GM12892 (cell line): ENCODE measurements at regions not wholly inside any gene's neighbourhood (a gene's known extent, or its start where the extent isn't known, plus 50 kb on each side); places are given as distances from the start of the nearest gene placed in this dataset.

ENCODE experiments used
- DNase-seq: peaks from one replicate; pipeline ENCODE4 v3.0.0; 2011; ENCODE audit not compliant: insufficient read length
- FAIRE-seq: peaks from 2 replicates; lab custom pipeline; 2011; peaks lifted over from hg19 to GRCh38; lab: Jason Lieb, UNC
- POLR2A ChIP-seq: IDR thresholded peaks from 2 replicates; pipeline ENCODE4 v1.6.1; 2011; ENCODE audit warnings: low read depth, low read length, control low read depth
- POLR2AphosphoS5 ChIP-seq: IDR thresholded peaks from 2 replicates; pipeline ENCODE4 v1.6.1; 2011; ENCODE audit warnings: low read depth, low read length, control low read depth
- TAF1 ChIP-seq: IDR thresholded peaks from 2 replicates; pipeline ENCODE4 v1.6.1; 2011; ENCODE audit warnings: low read depth, mild to moderate bottlenecking, control low read depth, low read length, borderline replicate concordance

DNA sequence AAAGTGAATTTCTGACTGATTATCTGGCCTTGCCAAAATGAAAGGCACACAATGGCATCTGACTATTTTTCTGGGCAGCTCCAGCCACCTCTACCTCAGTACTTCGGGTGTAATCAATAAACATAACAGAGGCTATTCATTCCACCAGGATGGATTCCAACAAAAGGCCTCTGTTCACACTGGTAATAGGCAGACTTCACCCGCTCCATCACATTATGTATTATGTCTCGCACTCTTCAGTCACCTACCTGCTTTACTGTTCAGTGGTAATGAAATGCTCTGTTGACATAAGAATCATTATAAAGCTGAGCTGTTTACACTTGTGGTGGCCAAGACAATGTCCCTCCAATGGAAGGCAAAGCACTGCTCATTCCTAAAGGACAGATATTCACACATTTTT, 1333.7 kb upstream of the WWC1 start:
- FAIRE-seq (no peak), DNase-seq (no peak)
- TF ChIP-seq POLR2A: no peak
- no peak for TF ChIP-seq TAF1
- no peak for TF ChIP-seq POLR2AphosphoS5

DNA sequence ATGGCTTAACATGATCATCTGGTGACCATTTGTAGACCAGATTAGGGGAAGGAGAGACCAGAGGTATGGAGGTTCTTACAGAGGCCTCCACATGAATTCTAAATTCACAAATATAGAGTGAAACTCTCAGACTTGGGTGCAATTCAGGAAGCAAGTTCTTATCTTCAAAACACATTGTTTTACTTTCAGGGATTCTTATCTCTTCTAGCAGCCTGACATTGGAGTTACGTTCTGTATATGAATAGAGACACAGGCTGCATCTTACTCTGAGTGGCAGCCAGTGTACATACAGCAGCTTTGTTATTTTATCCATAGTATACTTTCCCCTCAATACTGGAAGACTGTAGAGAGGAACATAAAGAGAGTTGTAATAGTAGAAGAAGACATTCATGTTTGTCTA, 1331.7 kb upstream of the WWC1 start:
- DNase-seq: no peak
- TF ChIP-seq POLR2AphosphoS5 (no peak), TAF1 (no peak), POLR2A (no peak)

DNA sequence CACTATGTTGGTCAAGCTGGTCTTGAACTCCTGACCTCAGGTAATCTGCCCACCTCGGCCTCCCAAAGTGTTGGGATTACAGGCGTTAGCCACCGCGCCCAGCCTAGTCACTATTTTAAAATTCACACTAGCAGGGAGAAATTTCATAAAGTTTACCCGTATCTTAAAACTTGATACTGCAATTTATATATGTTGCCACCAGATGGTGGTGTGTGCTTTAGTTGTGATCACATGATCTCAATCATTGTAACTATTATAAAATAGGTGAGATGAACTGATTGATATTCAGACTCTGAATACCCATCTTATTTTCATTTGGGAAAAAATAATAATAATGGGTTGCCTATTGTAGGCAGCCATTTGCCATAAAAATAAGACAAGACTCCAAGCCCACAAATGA, 1330.4 kb upstream of the WWC1 start:
- TF ChIP-seq POLR2AphosphoS5 (no peak), POLR2A (no peak), TAF1 (no peak)
- FAIRE-seq (no peak), DNase-seq (no peak)

More for the DNA sequence above, 1331.7 kb upstream of the WWC1 start:
- FAIRE-seq: no peak

DNA sequence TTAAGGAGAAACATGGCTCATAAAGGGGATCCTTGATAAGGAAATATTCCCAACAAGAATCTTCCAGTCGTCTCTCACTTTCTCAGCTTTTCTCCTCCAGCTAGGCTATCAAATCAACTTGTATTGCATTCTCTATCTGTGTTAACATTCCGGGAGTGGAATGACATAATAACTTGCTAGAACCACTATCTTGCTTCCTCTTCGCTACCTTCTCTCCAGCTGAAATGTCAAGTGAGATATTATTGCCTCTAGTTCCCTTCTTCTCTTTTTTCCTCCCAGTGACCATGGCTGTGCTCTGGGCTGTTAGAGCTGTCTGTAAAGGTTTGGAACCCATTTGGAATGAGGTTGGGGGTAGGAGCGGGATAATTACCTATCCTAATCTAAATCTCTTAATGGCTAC, 1329.5 kb upstream of the WWC1 start:
- FAIRE-seq: no peak
- TF ChIP-seq TAF1 (no peak), POLR2AphosphoS5 (no peak), POLR2A (no peak)

DNA sequence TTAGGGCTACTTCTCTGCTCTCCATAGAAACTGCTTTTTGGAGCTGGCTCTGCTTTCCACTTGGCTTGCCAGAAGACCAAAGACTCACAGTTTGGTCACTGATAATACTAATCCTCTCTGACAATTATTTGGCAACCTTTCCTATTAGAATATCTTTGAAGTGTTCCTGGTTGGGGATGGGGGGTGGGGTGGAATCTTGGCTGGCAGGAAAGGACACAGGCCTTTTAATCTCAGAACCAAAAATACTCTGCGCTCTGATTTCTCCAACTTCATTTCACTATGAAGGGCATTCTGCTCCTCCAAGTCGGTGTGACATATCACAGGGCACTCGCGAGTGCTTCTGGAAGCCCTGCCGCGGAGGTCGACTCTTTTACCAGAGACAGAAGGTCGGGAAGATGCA, 1329.0 kb upstream of the WWC1 start:
- TF ChIP-seq POLR2A: no peak
- TF ChIP-seq POLR2AphosphoS5: no peak
- TF ChIP-seq TAF1: no peak
- DNase-seq (no peak), FAIRE-seq (no peak)

More for the DNA sequence above, 1329.5 kb upstream of the WWC1 start:
- no peak for DNase-seq

DNA sequence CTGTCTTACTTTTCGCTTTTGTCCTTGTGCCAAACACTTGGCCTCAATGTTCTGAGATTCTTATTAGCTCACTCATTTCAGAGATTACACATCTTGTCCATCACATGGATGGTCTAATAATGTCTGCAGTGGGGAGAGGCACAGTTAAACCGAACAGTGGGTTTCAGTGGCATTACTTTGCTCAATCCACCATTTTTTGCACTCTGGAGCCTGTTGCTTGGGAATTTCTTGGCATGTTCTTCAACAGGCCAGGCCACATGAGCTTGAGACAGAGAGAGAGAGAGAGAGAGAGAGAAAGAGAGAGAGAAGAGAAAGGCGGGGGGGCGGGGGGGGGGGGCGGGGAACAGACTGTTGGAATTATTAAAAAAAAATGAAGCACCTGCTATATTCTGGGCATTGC, 1327.8 kb upstream of the WWC1 start:
- DNase-seq: no peak
- no peak for FAIRE-seq
- TF ChIP-seq POLR2A (no peak), TAF1 (no peak), POLR2AphosphoS5 (no peak)

DNA sequence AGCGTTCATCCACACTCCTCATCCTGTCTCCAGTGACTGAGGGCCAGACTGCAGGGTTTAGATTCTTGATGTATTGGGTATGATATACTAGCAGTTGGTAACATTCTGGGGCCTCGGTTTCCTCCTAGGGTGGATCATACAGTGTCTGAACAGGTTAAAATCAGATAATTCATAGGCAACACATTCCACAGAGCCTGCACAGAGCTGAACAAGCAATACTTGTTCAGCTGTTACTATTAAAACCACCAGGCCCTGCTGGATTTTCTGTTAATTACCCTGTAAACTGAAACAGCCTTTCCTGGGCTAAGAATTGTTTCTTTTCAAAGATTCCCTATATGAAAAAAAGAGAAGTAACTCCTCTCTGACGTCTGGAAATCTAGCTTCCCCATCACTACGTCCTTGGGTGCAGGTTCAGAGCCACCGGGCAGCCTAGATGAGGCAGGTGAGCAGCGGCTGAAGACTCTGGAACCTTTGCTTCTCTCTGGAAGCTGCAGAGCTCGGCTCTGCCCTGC, 1313.5 kb upstream of the WWC1 start:
- DNase-seq (no peak), FAIRE-seq (no peak)
- TF ChIP-seq POLR2A (no peak), POLR2AphosphoS5 (no peak), TAF1 (no peak)

DNA sequence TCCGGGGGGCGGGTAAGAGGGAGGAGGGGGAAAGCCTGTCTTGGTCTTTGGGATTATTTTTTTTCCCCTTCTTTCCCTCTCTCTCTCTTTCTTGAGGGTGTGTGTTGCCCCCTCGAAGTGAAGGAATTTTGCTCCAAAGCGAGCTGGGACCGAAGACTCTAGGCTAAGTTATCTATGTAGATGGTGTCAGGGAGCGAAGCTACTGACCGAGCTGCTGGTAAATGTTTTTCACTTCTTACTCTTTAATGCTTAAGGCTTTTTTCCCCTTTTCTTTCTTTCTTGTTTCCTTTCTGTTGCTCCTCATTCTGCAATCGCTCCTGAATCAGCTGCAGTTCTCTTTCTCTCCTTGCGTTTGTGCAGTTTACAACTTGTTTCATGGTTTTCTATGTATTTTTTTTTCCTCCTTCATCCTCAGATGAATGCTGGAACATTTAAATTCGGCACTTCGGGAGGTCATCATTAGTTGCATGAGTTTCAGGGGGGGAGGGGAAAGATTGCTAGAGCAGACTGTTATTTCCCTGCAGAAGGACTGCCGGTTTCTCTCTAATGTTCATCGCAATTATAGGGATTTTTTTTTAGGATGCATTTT, 1312.0 kb upstream of the WWC1 start:
- no peak for FAIRE-seq
- TF ChIP-seq POLR2A (no peak), POLR2AphosphoS5 (no peak), TAF1 (no peak)
- DNase-seq: no peak

DNA sequence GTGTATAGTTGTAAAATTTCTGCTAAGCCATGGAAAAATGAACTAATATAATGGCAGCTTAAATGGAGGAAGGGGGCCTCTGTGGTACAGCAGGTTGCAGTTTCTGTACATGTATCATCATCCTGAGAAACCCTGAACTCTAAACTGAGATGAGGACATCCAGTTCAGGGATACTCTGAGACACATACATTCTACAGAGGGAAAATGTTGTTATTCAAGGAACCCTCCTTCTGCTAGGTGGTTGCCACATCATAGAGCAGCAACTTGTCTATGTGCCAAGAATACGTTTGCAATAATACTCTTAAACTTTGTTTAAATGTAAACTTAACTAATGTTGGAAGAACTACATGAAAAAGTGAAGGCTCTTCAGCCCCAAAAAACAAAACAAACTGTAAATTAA, 1310.8 kb upstream of the WWC1 start:
- no peak for FAIRE-seq
- TF ChIP-seq POLR2A (no peak), POLR2AphosphoS5 (no peak), TAF1 (no peak)

DNA sequence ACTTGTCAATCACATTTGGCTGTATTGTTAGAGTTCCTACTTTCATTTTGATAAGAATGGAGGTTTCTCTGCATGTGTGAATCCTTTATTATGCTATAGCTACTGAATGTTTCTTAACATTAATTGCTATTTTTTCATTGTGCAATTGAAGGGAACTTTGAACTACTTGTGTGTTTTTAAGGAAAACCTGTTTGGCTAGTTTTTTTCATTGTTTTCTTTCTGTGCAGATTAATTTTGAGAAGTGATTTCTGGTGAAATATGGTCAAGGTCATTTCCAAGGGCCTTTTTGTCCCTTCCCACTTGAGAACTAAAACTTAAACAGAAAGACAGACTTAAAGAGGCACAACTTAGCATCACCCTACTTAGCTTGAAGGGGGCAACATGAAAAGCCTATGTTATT, 1309.2 kb upstream of the WWC1 start:
- TF ChIP-seq POLR2A (no peak), TAF1 (no peak), POLR2AphosphoS5 (no peak)
- DNase-seq: no peak
- FAIRE-seq: no peak

More for the DNA sequence above, 1310.8 kb upstream of the WWC1 start:
- DNase-seq: no peak

DNA sequence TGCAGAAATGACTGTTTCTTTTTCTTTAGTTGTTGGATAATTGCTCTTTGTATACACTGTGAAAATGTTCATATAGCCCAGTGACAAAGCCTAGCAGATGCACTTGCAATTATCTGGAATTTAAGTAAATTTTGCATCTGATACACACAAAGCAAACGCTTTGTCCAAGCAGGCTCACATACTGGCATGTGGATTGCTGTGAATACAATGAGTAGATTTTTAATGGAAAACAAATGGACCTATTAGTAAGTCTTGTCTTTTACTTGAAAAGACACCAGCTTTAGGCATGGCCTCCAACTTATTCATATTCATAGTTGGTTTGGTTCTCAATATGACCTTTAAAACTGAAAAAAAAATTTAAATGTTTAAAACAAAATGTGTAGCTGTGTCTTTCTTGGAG, 1299.8 kb upstream of the WWC1 start:
- DNase-seq (no peak), FAIRE-seq (no peak)
- no peak for TF ChIP-seq POLR2AphosphoS5
- no peak for TF ChIP-seq POLR2A
- no peak for TF ChIP-seq TAF1

DNA sequence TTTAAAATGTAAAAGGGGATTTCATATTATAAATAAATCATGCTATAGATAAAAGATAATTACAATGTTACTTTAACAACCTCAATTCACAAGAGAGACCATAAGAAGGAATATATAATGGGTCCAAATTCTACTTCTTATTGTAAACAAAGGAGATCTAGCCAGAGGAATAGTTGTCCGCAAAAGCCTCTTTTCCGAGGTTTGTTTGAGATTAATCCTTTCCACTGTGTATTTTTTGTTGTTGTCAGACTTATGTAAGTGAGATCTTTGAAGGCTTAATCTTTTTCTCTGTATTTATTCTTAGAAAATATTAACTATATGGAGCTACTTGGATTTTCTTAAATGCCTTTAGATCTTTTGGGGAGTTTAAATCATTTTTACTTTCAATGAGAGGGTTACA, 1299.3 kb upstream of the WWC1 start:
- TF ChIP-seq TAF1 (no peak), POLR2AphosphoS5 (no peak), POLR2A (no peak)
- DNase-seq: no peak
- no peak for FAIRE-seq
